Neuronal stem cell (in vitro differentiated cells): ENCODE measurements at regions not wholly inside any gene's neighbourhood (a gene's known extent, or its start where the extent isn't known, plus 50 kb on each side); places are given as distances from the start of the nearest gene placed in this dataset.

Source experiments
- DNase-seq: peaks from one replicate; pipeline ENCODE4 v3.0.0-alpha.2; 2013; ENCODE audit warnings: low spot score
- H2AFZ ChIP-seq: one replicate; pipeline ENCODE4 v1.6.1; 2013; ENCODE audit warnings: mild to moderate bottlenecking, low read length, inconsistent platforms
- H2AK5ac ChIP-seq: 2 replicates; pipeline ENCODE4 v1.6.1; 2013; ENCODE audit warnings: low read depth, mild to moderate bottlenecking, inconsistent platforms, low read length, moderate library complexity, mixed read lengths
- H2BK120ac ChIP-seq: 2 replicates; pipeline ENCODE4 v1.6.1; 2013; ENCODE audit warnings: low read depth, mild to moderate bottlenecking, inconsistent platforms, low read length, moderate library complexity, mixed read lengths
- H2BK12ac ChIP-seq: one replicate; pipeline ENCODE4 v1.6.1; 2013; ENCODE audit warnings: low read length, inconsistent platforms
- H2BK15ac ChIP-seq: 2 replicates; pipeline ENCODE4 v1.6.1; 2013; ENCODE audit warnings: mild to moderate bottlenecking, low read length, inconsistent platforms, mixed read lengths
- H2BK5ac ChIP-seq: one replicate; pipeline ENCODE4 v1.6.1; 2013; ENCODE audit warnings: inconsistent platforms, mild to moderate bottlenecking, low read length, moderate library complexity
- H3K14ac ChIP-seq: one replicate; pipeline ENCODE4 v1.6.1; 2013; ENCODE audit warnings: low read length, inconsistent platforms
- H3K18ac ChIP-seq: 2 replicates; pipeline ENCODE4 v1.6.1; 2013; ENCODE audit warnings: low read length, inconsistent platforms
- H3K23ac ChIP-seq: 2 replicates; pipeline ENCODE4 v1.6.1; 2013; ENCODE audit warnings: low read depth, mild to moderate bottlenecking, mixed read lengths, low read length, inconsistent platforms; ENCODE audit not compliant: poor library complexity
- H3K27ac ChIP-seq: replicated peaks from 3 replicates; pipeline ENCODE4 v1.5.1; 2013; ENCODE audit warnings: low read length, inconsistent platforms
- H3K27me3 ChIP-seq, 3 experiments: 2 replicates each; pipeline ENCODE4 v1.6.1; 2013; ENCODE audit warnings: low read length in 3 of 3, mild to moderate bottlenecking in 2 of 3, inconsistent platforms in 1 of 3, low read depth in 1 of 3, mixed read lengths in 1 of 3, moderate library complexity in 1 of 3; ENCODE audit not compliant: control insufficient read depth in 3 of 3, insufficient read depth in 3 of 3
- H3K36me3 ChIP-seq, 2 donors: replicated peaks in 1 of 2; 2 replicates each; pipeline ENCODE4 v1.6.1; 2013; ENCODE audit warnings: low read length in 2 of 2; ENCODE audit not compliant: control insufficient read depth in 2 of 2, insufficient read depth in 2 of 2
- H3K4ac ChIP-seq: 2 replicates; pipeline ENCODE4 v1.6.1; 2013; ENCODE audit warnings: inconsistent platforms, mild to moderate bottlenecking, low read length, moderate library complexity
- H3K4me1 ChIP-seq, 2 donors: 1 replicate in 1 of 2; 2 replicates in 1 of 2; pipeline ENCODE4 v1.6.1; 2013; ENCODE audit warnings: low read length in 2 of 2, low read depth in 1 of 2; ENCODE audit not compliant: control insufficient read depth in 2 of 2, insufficient read depth in 1 of 2
- H3K4me2 ChIP-seq: one replicate; pipeline ENCODE4 v1.6.1; 2013; ENCODE audit warnings: mild to moderate bottlenecking, low read length, inconsistent platforms; ENCODE audit not compliant: insufficient read depth, poor library complexity, severe bottlenecking
- H3K4me3 ChIP-seq, 2 donors: 2 replicates each; pipeline ENCODE4 v1.5.1; 2013; ENCODE audit warnings: low read length in 2 of 2, mild to moderate bottlenecking in 2 of 2, inconsistent platforms in 1 of 2, moderate library complexity in 1 of 2
- H3K79me1 ChIP-seq: one replicate; pipeline ENCODE4 v1.6.1; 2013; ENCODE audit warnings: low read depth, mild to moderate bottlenecking, inconsistent platforms, low read length, moderate library complexity
- H3K9ac ChIP-seq: one replicate; pipeline ENCODE4 v1.6.1; 2013; ENCODE audit warnings: mild to moderate bottlenecking, low read depth, low read length, inconsistent platforms; ENCODE audit not compliant: poor library complexity
- H3K9me3 ChIP-seq, 2 donors: replicated peaks in 1 of 2; 2 replicates each; pipeline versions ENCODE3 to v1.6.1; 2013; ENCODE audit warnings: low read length in 2 of 2, mild to moderate bottlenecking in 2 of 2, inconsistent platforms in 1 of 2, low read depth in 1 of 2, mixed read lengths in 1 of 2, moderate library complexity in 1 of 2; ENCODE audit not compliant: control insufficient read depth in 2 of 2, insufficient read depth in 1 of 2
- H4K8ac ChIP-seq: one replicate; pipeline ENCODE4 v1.6.1; 2013; ENCODE audit warnings: low read depth, mild to moderate bottlenecking, inconsistent platforms, low read length, moderate library complexity
- H4K91ac ChIP-seq: one replicate; pipeline ENCODE4 v1.6.1; 2013; ENCODE audit warnings: low read length, low read depth, mild to moderate bottlenecking, inconsistent platforms; ENCODE audit not compliant: poor library complexity
- WGBS, 2 donors: extraction: QIAGEN DNeasy Blood & Tissue Kit; methylation state at CpG; one replicate each; pipeline ENCODE4 v1.1.7; 2013; ENCODE audit warnings: missing lambda C conversion rate in 2 of 2, mixed read lengths in 1 of 2; ENCODE audit not compliant: insufficient read length in 2 of 2, insufficient replicate concordance in 1 of 2; ENCODE audit errors: extremely low coverage in 2 of 2; 5-methylcytosine and 5-hydroxymethylcytosine counted together

GRCh38 chr5:39794513-39795210, 369.9 kb upstream of the DAB2 start:
- no CpG with 5 or more reads among the region's 5 CpGs for WGBS, 2 donors
- no peak overlapping the region for H3K23ac ChIP-seq
- H3K4me2 ChIP-seq: no peak overlapping the region
- no peaks in the 10 kb centered on the region for H3K9me3 ChIP-seq
- H4K8ac ChIP-seq: no peak overlapping the region
- no peak for DNase-seq
- no peak overlapping the region for H2BK5ac ChIP-seq
- H3K9ac ChIP-seq: no peak overlapping the region
- H3K4ac ChIP-seq: no peak overlapping the region
- no peaks in the 10 kb centered on the region for H3K27me3 ChIP-seq
- no peak overlapping the region for H2AFZ ChIP-seq
- no peak overlapping the region for H2BK15ac ChIP-seq
- H3K14ac ChIP-seq: no peak overlapping the region
- H3K79me1 ChIP-seq: no peaks in the 10 kb centered on the region
- H3K4me1 ChIP-seq: no peaks in the 10 kb centered on the region
- H2BK120ac ChIP-seq: no peak overlapping the region
- H3K36me3 ChIP-seq: no peaks in the 10 kb centered on the region
- no peak overlapping the region for H4K91ac ChIP-seq
- H3K27ac ChIP-seq: no peak overlapping the region
- no peak overlapping the region for H2AK5ac ChIP-seq
- no peak overlapping the region for H3K4me3 ChIP-seq
- no peak overlapping the region for H3K18ac ChIP-seq
- H2BK12ac ChIP-seq: no peak overlapping the region

GRCh38 chr5:39785410-39785809, 360.6 kb upstream of the DAB2 start:
- WGBS, 2 donors: no CpG with 5 or more reads among the region's 7 CpGs
- no peaks in the 10 kb centered on the region for H3K79me1 ChIP-seq
- no peak overlapping the region for H4K91ac ChIP-seq
- no peak overlapping the region for H2BK5ac ChIP-seq
- no peak overlapping the region for H3K23ac ChIP-seq
- H2BK12ac ChIP-seq: no peak overlapping the region
- H3K4me1 ChIP-seq: no peaks in the 10 kb centered on the region
- no peak overlapping the region for H3K14ac ChIP-seq
- no peaks in the 10 kb centered on the region for H3K9me3 ChIP-seq
- no peak overlapping the region for H2BK120ac ChIP-seq
- H3K4me3 ChIP-seq: no peak overlapping the region
- no peak overlapping the region for H3K4me2 ChIP-seq
- H3K9ac ChIP-seq: no peak overlapping the region
- no peak overlapping the region for H4K8ac ChIP-seq
- DNase-seq: no peak
- no peak overlapping the region for H3K27ac ChIP-seq
- no peak overlapping the region for H2AK5ac ChIP-seq
- H3K4ac ChIP-seq: no peak overlapping the region
- H2BK15ac ChIP-seq: no peak overlapping the region
- H3K18ac ChIP-seq: no peak overlapping the region
- no peak overlapping the region for H2AFZ ChIP-seq
- no peaks in the 10 kb centered on the region for H3K27me3 ChIP-seq
- H3K36me3 ChIP-seq: no peaks in the 10 kb centered on the region

- Histone ChIP-seq H2BK5ac (no peak overlapping the region), H4K91ac (no peak overlapping the region), H3K27ac (no peak overlapping the region), H3K18ac (no peak overlapping the region), H3K9ac (no peak overlapping the region), H3K79me1 (no peaks in the 10 kb centered on the region), H3K4me2 (no peak overlapping the region), H3K23ac (no peak overlapping the region), H3K27me3 (no peaks in the 10 kb centered on the region), H3K4me3 (no peak overlapping the region), H3K4ac (no peak overlapping the region), H2AK5ac (no peak overlapping the region), H2AFZ (no peak overlapping the region), H3K4me1 (no peaks in the 10 kb centered on the region), H3K9me3 (peaks cover 0 to 3% of the 10 kb centered on the region in 2 donors), H2BK12ac (no peak overlapping the region), H2BK120ac (no peak overlapping the region), H3K36me3 (no peaks in the 10 kb centered on the region), H2BK15ac (no peak overlapping the region), H3K14ac (no peak overlapping the region), H4K8ac (no peak overlapping the region)
- no peak for DNase-seq
- no CpG with 5 or more reads among the region's 3 CpGs for WGBS, 2 donors
These were observed 359.1 kb upstream of the DAB2 start for GRCh38 chr5:39783756-39784421.

GRCh38 chr5:39780347-39780746, 355.6 kb upstream of the DAB2 start:
- H3K27ac ChIP-seq: no peak overlapping the region
- H3K9me3 ChIP-seq: peaks cover 0 to 3% of the 10 kb centered on the region in 2 donors
- no peak overlapping the region for H3K4ac ChIP-seq
- no peak overlapping the region for H3K23ac ChIP-seq
- H2BK5ac ChIP-seq: no peak overlapping the region
- H3K79me1 ChIP-seq: no peaks in the 10 kb centered on the region
- H3K36me3 ChIP-seq: no peaks in the 10 kb centered on the region
- H2BK15ac ChIP-seq: no peak overlapping the region
- no peak overlapping the region for H2BK120ac ChIP-seq
- no peak overlapping the region for H2BK12ac ChIP-seq
- no peak overlapping the region for H4K91ac ChIP-seq
- H2AK5ac ChIP-seq: no peak overlapping the region
- DNase-seq: no peak
- H3K14ac ChIP-seq: no peak overlapping the region
- no peak overlapping the region for H4K8ac ChIP-seq
- no peaks in the 10 kb centered on the region for H3K27me3 ChIP-seq
- no peak overlapping the region for H3K9ac ChIP-seq
- H2AFZ ChIP-seq: no peak overlapping the region
- H3K4me1 ChIP-seq: no peaks in the 10 kb centered on the region
- H3K4me3 ChIP-seq: no peak overlapping the region
- no peak overlapping the region for H3K4me2 ChIP-seq
- no peak overlapping the region for H3K18ac ChIP-seq
